ENCODE measurements at regions not wholly inside any gene's neighbourhood (a gene's known extent, or its start where the extent isn't known, plus 50 kb on each side); places are given as distances from the start of the nearest gene placed in this dataset.

GRCh38 chr6:167467282-167467681 is 142.4 kb downstream of the TTLL2 start:
- TF ChIP-seq, protein P1, sequence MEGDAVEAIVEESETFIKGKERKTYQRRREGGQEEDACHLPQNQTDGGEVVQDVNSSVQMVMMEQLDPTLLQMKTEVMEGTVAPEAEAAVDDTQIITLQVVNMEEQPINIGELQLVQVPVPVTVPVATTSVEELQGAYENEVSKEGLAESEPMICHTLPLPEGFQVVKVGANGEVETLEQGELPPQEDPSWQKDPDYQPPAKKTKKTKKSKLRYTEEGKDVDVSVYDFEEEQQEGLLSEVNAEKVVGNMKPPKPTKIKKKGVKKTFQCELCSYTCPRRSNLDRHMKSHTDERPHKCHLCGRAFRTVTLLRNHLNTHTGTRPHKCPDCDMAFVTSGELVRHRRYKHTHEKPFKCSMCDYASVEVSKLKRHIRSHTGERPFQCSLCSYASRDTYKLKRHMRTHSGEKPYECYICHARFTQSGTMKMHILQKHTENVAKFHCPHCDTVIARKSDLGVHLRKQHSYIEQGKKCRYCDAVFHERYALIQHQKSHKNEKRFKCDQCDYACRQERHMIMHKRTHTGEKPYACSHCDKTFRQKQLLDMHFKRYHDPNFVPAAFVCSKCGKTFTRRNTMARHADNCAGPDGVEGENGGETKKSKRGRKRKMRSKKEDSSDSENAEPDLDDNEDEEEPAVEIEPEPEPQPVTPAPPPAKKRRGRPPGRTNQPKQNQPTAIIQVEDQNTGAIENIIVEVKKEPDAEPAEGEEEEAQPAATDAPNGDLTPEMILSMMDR (IDR thresholded peaks at IDR 0.05), result no peak
- no peak for TF ChIP-seq ZFX (IDR thresholded peaks at IDR 0.05; ENCODE audit: borderline replicate concordance)
